SK-N-SH (cell line): ENCODE measurements at regions not wholly inside any gene's neighbourhood (a gene's known extent, or its start where the extent isn't known, plus 50 kb on each side); places are given as distances from the start of the nearest gene placed in this dataset.
A peak's percentile ranks its signal among the peaks of the same experiment; 100 is the strongest.
"Not testable (repeated sequence)": the region's sequence is repeated elsewhere in the genome, so short reads cannot be mapped to it uniquely, and the experiment has no call there.

ENCODE experiments used
- CTCF ChIA-PET: fragments of 300-600, 350-600 bp; formaldehyde crosslinking; extraction: SDS; loops from one replicate; lab custom pipeline; 2021; lab: Yijun Ruan, JAX
- POLR2A ChIA-PET: fragments of 350-600 bp; sonication (Branson Sonifier 250); formaldehyde crosslinking; extraction: SDS; loops from one replicate; lab custom pipeline; 2020; ENCODE audit warnings: antibody characterized with exemption, inconsistent platforms; lab: Yijun Ruan, JAX
- DNase-seq: peaks from one replicate; pipeline ENCODE4 v3.0.0; 2012
- H2AFZ ChIP-seq: fragments of 200-600 bp; sonication (generic); 2 replicates; pipeline ENCODE4 v1.8.1; 2016; ENCODE audit warnings: antibody characterized with exemption, mild to moderate bottlenecking, low read depth
- H3F3A ChIP-seq: fragments of 200-600 bp; sonication (generic); replicated peaks from 2 replicates; pipeline ENCODE3; 2016; ENCODE audit warnings: antibody characterized with exemption, mild to moderate bottlenecking; ENCODE audit not compliant: insufficient read depth
- H3K27ac ChIP-seq, 2 experiments: fragments of 200-500 bp in 1 of 2; fragments of 200-600 bp in 1 of 2; sonication (Bioruptor generic) in 1 of 2; sonication (generic), shearing (Covaris generic) in 1 of 2; 2 replicates each; pipeline versions ENCODE4 v1.5.1 to v1.6.1; 2014 to 2016; ENCODE audit warnings: low read depth in 2 of 2, inconsistent platforms in 1 of 2, low read length in 1 of 2, mild to moderate bottlenecking in 1 of 2, mixed read lengths in 1 of 2
- H3K27me3 ChIP-seq: fragments of 200-600 bp; sonication (generic), shearing (Covaris generic); 2 replicates; pipeline ENCODE4 v1.6.1; 2016; ENCODE audit warnings: mixed run types; ENCODE audit not compliant: insufficient read depth
- H3K36me3 ChIP-seq, 2 experiments: fragments of 200-500 bp in 1 of 2; fragments of 200-600 bp in 1 of 2; sonication (Bioruptor generic) in 1 of 2; sonication (generic) in 1 of 2; replicated peaks in 1 of 2; 2 replicates each; pipeline versions ENCODE3 to v1.5.1; 2014 to 2016; ENCODE audit warnings: low read length in 1 of 2, mild to moderate bottlenecking in 1 of 2; ENCODE audit not compliant: insufficient read depth in 2 of 2, control insufficient read depth in 1 of 2
- H3K4me1 ChIP-seq, 2 experiments: fragments of 200-500 bp in 1 of 2; fragments of 200-600 bp in 1 of 2; sonication (Bioruptor generic) in 1 of 2; sonication (generic), shearing (Covaris generic) in 1 of 2; 2 replicates each; pipeline versions ENCODE4 v1.5.1 to v1.6.1; 2014 to 2016; ENCODE audit warnings: low read depth in 1 of 2, low read length in 1 of 2, mixed run types in 1 of 2; ENCODE audit not compliant: insufficient read depth in 2 of 2, control insufficient read depth in 1 of 2
- H3K4me2 ChIP-seq: fragments of 200-600 bp; sonication (generic), shearing (Covaris generic); 2 replicates; pipeline ENCODE4 v1.6.1; 2017; ENCODE audit warnings: mixed run types
- H3K4me3 ChIP-seq, 2 experiments: fragments of 200-500 bp in 1 of 2; fragments of 200-600 bp in 1 of 2; sonication (Bioruptor generic) in 1 of 2; sonication (generic), shearing (Covaris generic) in 1 of 2; 2 replicates each; pipeline versions ENCODE4 v1.5.1 to v1.8.1; 2014 to 2016; ENCODE audit warnings: low read depth in 2 of 2, inconsistent platforms in 1 of 2, low read length in 1 of 2, mild to moderate bottlenecking in 1 of 2, mixed read lengths in 1 of 2, moderate library complexity in 1 of 2
- H3K79me2 ChIP-seq: fragments of 200-600 bp; sonication (generic); 2 replicates; pipeline ENCODE4 v1.8.1; 2017; ENCODE audit warnings: mild to moderate bottlenecking; ENCODE audit not compliant: insufficient read depth
- H3K9ac ChIP-seq: fragments of 200-600 bp; sonication (generic); 2 replicates; pipeline ENCODE4 v1.6.1; 2017; ENCODE audit warnings: mixed run types
- H3K9me2 ChIP-seq: fragments of 200-600 bp; sonication (generic); 2 replicates; pipeline ENCODE4 v1.6.1; 2017; ENCODE audit warnings: mixed run types
- H3K9me3 ChIP-seq: fragments of 200-600 bp; sonication (generic); 2 replicates; pipeline ENCODE4 v1.6.1; 2017; ENCODE audit warnings: mixed run types, mild to moderate bottlenecking, moderate library complexity
- H4K20me1 ChIP-seq: fragments of 200-600 bp; sonication (generic); 2 replicates; pipeline ENCODE4 v1.6.1; 2017; ENCODE audit warnings: mild to moderate bottlenecking, mixed run types; ENCODE audit not compliant: insufficient read depth
- CTCF ChIP-seq: fragments of 200-600 bp; sonication (generic); IDR thresholded peaks from 2 replicates; pipeline ENCODE4 v1.6.1; 2017; ENCODE audit warnings: antibody characterized with exemption, mild to moderate bottlenecking, moderate library complexity
- RAD21 ChIP-seq: IDR thresholded peaks from 2 replicates; pipeline ENCODE4 v1.6.1; 2012; ENCODE audit warnings: mild to moderate bottlenecking, low read length
- SMC3 ChIP-seq: IDR thresholded peaks from 2 replicates; pipeline ENCODE4 v1.6.1; 2012; ENCODE audit warnings: low read depth, low read length, improper control_type of control experiment
- WGBS: methylation state at CpG from one replicate; pipeline ENCODE4 v1.1.6; 2017; ENCODE audit warnings: low lambda C conversion rate; 5-methylcytosine and 5-hydroxymethylcytosine counted together

DNA sequence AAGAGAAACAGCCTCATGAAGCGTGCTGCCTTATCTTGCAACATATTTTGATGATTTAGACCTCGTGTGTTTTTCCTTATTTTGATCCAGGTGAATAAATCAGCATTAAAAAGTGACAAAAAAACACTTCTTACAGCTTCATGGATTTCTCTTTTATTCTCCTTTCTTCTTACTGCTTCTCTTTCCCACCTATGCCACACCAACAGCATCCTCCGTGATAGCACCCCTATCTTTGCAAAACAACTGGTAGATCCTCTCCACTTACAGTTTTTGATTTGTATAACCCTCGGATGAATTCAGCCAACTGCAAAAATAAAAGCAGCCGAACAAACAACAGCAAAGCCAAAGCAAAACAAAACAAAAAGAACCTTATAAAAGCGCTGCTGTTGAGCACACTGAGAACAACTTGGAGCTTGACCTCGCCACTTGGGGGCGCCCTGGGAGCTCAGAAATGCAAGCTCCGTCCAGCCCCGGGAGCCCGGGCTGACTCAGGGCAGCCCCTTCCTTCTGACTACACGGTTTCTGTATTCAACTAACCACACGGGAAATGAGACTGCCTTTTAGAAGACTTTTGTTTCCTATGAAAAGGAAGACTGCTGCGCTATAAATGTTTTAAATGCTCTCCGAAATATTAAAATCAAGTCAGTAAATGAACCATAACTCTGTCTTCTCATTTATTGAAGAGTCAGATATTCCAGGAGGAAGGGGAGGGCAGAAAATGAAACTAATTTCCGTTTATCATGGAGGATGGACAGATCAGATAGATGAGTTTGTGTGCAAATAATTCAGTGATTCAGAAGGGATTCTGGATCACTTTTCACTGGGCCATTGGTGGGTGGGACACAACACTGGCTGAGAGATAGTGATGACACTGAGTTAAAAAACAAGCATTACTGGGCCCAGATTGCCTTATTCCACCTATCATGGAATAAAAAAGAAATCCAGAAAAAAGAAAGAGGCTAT, 186.8 kb downstream of the ATP6V0E2 start:
- CTCF ChIA-PET, H3K4me2 ChIP-seq, H3K4me1 ChIP-seq, H3K79me2 ChIP-seq, H4K20me1 ChIP-seq, H3K9ac ChIP-seq, H3K9me3 ChIP-seq, H3K4me3 ChIP-seq, H3K36me3 ChIP-seq, H3K27ac ChIP-seq, POLR2A ChIA-PET, H2AFZ ChIP-seq, DNase-seq, H3K9me2 ChIP-seq, H3K27me3 ChIP-seq, H3F3A ChIP-seq: not testable (repeated sequence)
- 9% methylated on average over 11 of the region's 16 CpGs for WGBS
- TF ChIP-seq SMC3 (0 out of 2 replicates have a peak, but pooled peaks have one; percentile 15), RAD21 (peak; percentile 19; the same call in 1 of the 2 replicates), CTCF (peak; percentile 26; the same call in 1 of the 2 replicates)

DNA sequence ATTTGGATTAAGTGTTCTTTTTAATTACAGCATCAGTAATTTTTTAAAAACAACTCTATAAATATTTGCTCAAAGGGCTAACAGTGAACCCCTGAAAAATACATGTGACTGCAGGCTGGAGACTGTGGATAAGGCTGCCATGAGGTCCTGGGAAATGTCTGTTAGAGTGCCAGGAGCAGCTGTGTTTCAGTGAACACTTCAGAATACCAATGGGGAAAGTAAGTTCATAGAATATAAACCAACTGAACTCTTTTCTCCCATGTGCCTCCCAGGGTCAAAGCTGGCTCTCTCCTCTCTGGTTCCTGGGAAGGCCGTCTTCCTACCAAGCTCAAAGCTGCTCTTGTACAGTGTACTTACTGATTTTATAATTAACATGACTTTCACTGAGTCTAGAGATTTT, 189.4 kb downstream of the ATP6V0E2 start:
- DNase-seq, H3K27me3 ChIP-seq, H3K9ac ChIP-seq, CTCF ChIA-PET, H3K36me3 ChIP-seq, POLR2A ChIA-PET, H3K9me2 ChIP-seq, H3K4me1 ChIP-seq, H3K4me2 ChIP-seq, H2AFZ ChIP-seq, H3K27ac ChIP-seq, H3F3A ChIP-seq, H3K4me3 ChIP-seq, H4K20me1 ChIP-seq, H3K79me2 ChIP-seq, H3K9me3 ChIP-seq: not testable (repeated sequence)
- 0% methylated on average over 1 of the region's 1 CpG for WGBS

DNA sequence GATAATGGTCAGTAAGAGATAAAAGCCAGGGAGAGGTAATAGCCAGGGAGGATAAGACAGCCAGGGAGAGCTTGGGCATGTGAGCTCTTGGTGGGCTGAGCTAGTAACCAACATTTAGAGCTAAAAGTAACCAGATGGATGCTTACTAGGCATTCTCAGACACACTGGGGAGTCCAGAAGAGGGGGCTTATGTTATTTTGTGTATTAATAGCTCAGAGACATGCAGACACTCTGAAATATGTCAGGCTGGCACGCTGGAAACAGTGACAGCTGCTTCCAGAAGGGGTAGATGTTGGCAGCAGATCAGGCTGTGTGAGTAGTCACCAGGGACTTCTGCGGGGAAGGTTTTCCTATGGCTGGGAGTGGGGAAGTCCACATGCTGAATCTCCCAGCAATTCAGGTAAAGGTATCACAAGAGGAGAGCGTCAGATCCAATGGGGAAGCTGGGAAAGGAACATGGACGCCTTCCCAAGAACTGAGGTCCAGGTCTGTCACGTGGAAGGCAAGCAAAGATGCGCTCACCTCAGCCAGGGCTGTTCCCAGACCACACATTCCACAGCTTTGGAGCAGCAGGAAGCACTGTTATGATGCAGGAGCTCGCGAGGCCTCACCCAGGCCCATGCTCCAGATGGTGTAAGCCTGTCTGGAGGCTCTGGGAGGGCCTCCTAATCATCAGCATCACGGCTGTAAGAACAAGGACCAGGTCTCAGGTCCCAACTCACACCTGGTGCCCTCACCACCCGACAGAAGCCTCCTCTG, 196.0 kb downstream of the ATP6V0E2 start:
- H3K4me2 ChIP-seq, H3K4me1 ChIP-seq, H3K79me2 ChIP-seq, H3K36me3 ChIP-seq, CTCF ChIA-PET, POLR2A ChIA-PET, H2AFZ ChIP-seq, H3K27me3 ChIP-seq, H3K27ac ChIP-seq, H3K9ac ChIP-seq, H3K9me2 ChIP-seq, H4K20me1 ChIP-seq, DNase-seq, H3K4me3 ChIP-seq, H3F3A ChIP-seq, H3K9me3 ChIP-seq: not testable (repeated sequence)
- 18% methylated on average over 10 of the region's 10 CpGs for WGBS

GRCh38 chr7:150077543-150077942, 203.8 kb downstream of the ATP6V0E2 start:
- H3K4me1 ChIP-seq, H3K79me2 ChIP-seq, H3K9ac ChIP-seq, H3K9me3 ChIP-seq, H4K20me1 ChIP-seq, H2AFZ ChIP-seq, POLR2A ChIA-PET, H3K27me3 ChIP-seq, H3K9me2 ChIP-seq, H3K4me3 ChIP-seq, H3F3A ChIP-seq, CTCF ChIA-PET, H3K4me2 ChIP-seq, DNase-seq, H3K36me3 ChIP-seq, H3K27ac ChIP-seq: not testable (repeated sequence)
- WGBS = 0% methylated on average over 1 of the region's 1 CpG

DNA sequence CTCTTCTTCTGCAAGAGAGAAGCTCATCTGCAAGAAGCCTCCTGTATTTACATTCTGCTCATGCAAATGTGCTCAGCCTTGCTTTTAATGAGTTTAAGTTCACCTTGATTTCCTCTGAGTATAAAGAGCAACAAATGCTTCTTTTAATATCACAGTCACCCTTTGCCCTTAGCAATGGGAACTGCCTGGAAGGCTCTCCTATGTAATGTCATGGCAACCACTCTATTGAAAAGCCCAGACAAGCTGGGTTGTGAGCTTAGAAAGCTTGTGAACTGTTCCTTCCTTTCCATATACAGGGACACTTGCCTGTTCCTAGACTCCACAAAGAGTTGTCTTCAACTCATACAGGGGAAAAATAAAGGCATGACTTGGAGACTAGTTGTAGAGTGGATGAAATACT, 208.1 kb downstream of the ATP6V0E2 start:
- H3K4me1 ChIP-seq, H2AFZ ChIP-seq, H3K4me3 ChIP-seq, H3F3A ChIP-seq, H4K20me1 ChIP-seq, CTCF ChIA-PET, H3K4me2 ChIP-seq, H3K9me3 ChIP-seq, H3K27ac ChIP-seq, POLR2A ChIA-PET, H3K36me3 ChIP-seq, DNase-seq, H3K9ac ChIP-seq, H3K79me2 ChIP-seq, H3K27me3 ChIP-seq, H3K9me2 ChIP-seq: not testable (repeated sequence)
